ENCODE measurements at regions not wholly inside any gene's neighbourhood (a gene's known extent, or its start where the extent isn't known, plus 50 kb on each side); places are given as distances from the start of the nearest gene placed in this dataset.

DNA sequence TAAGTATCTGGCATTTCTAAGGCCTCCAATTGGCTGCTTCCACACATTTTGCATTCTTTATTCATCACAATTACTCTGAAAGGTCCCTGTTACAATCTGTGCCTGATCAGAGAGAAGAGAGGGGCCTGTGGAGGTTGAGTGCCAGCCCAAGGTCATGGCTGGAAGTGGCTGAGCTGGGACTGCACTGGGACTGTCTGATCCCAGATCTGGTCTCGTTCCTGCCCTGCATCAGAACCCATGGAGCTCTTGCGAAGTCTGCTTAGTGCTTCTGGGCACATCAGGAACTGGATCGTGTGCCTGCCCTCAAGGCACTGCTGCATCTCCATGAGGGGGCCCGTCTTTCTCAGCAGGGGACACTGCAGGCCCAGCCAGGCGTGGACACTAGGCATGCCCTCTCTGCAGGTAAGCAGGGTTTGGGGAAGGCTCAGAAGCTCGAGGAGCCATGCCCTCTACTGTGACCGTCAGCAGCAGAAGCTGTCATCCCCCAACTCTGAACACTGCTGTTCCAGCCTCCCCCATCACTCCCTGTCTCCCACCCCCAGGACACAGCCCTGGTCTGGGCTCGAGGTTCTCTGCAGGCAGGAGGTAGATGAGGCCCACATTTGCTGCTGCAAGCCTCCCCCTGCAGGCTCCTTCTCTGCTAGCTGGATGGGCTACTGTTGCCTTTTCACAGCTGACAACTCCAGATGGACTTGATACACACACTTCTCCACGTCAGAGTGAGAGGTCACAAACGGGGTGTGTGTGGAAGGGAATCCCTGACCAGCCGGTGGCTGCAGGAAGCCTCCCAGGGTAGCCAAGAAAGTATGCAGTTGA is 96.5 kb upstream of the PRR23E start:
- H3K27ac Mint-ChIP-seq: no peak overlapping the region
- ATAC-seq: no peak
- DNase-seq: no peak
- no peaks in the 10 kb centered on the region for H3K9me3 Mint-ChIP-seq (ENCODE audit: low read depth)
- ChIA-PET POLR2A (no interaction called here), CTCF (no interaction called here)
- no peak overlapping the region for H3K4me3 Mint-ChIP-seq
- no peaks in the 10 kb centered on the region for H3K4me1 Mint-ChIP-seq
- H3K36me3 Mint-ChIP-seq (ENCODE audit: low read depth): no peaks in the 10 kb centered on the region
- intact Hi-C loops (cut with DNase I, micrococcal nuclease): no loop called here
- no peaks in the 10 kb centered on the region for H3K27me3 Mint-ChIP-seq

DNA sequence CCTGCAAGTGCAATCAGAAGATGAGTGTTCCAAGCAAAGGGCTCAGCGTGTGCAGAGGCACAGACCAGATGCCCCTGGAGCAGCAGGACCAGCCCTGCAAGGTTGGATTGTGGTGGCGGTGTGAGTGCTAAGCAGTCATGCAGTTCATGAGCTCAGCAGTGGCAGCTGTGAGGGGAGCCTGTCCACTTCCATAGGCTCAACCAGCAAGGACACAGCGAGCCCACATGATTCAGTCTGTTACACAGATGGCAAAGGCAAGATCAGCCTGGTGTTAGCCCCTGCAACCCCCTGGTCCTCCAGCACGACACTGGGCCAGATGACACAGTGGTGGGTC is 95.9 kb upstream of the PRR23E start:
- H3K27ac Mint-ChIP-seq: no peak overlapping the region
- ATAC-seq (no peak), DNase-seq (no peak)
- H3K4me1 Mint-ChIP-seq: no peaks in the 10 kb centered on the region
- no peaks in the 10 kb centered on the region for H3K36me3 Mint-ChIP-seq (ENCODE audit: low read depth)
- no peaks in the 10 kb centered on the region for H3K27me3 Mint-ChIP-seq
- H3K9me3 Mint-ChIP-seq (ENCODE audit: low read depth): no peaks in the 10 kb centered on the region
- ChIA-PET CTCF (interaction anchor here (1.2 kb wide), 1 partner anchor 14 kb away, joined by 4 read pairs; no protein-coding TSS in a partner anchor), POLR2A (no interaction called here)
- no peak overlapping the region for H3K4me3 Mint-ChIP-seq
- intact Hi-C loops (cut with DNase I, micrococcal nuclease): no loop called here

DNA sequence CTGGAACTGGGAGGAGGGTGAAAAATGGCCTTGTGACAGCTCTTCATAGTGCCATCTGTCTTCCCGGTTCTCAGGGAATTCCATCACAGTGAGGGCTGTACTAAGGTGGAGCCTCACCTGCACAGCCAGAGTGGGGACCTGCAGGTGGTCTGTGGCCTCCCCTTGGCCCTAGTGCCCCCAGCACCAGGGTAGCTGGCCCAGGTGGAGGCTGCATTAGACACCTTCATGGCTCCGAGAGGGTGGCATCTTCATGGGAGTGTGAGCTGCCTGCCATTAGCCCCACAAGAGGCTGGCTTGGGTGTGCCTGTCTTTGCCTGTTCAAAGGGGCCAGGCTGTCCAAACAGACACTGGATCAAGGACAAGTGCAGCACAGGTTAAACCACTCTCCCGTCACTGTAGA is 95.5 kb upstream of the PRR23E start:
- ChIA-PET POLR2A (no interaction called here), CTCF (interaction anchor here (1.2 kb wide), 1 partner anchor 13 kb away, joined by 4 read pairs; no protein-coding TSS in a partner anchor)
- intact Hi-C loops (cut with DNase I, micrococcal nuclease): no loop called here
- ATAC-seq (no peak), DNase-seq (no peak)
- H3K27me3 Mint-ChIP-seq: no peaks in the 10 kb centered on the region
- no peaks in the 10 kb centered on the region for H3K9me3 Mint-ChIP-seq (ENCODE audit: low read depth)
- no peak overlapping the region for H3K27ac Mint-ChIP-seq
- no peak overlapping the region for H3K4me3 Mint-ChIP-seq
- no peaks in the 10 kb centered on the region for H3K36me3 Mint-ChIP-seq (ENCODE audit: low read depth)
- no peaks in the 10 kb centered on the region for H3K4me1 Mint-ChIP-seq

DNA sequence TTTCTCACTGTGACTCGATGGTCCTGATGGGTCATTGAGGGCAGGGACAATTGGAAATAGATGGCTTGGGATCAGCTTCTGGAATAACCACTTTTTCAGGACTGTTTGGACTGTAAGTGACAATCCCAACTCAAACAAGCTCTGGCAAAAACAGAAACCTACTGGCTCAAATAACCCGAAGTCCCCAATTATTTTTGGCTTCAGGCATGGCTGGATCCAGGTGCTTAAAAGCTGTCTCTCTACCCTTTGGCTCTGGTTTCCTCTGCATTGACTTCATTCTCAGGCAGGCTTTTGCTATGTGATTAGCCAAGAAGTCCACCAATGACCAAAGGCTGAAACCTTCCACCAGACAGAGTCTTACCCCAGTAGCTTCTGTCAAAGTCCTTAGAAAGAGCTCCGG is 92.9 kb upstream of the PRR23E start:
- POLR2A ChIA-PET: no interaction called here
- no peaks in the 10 kb centered on the region for H3K27me3 Mint-ChIP-seq
- no peak overlapping the region for H3K27ac Mint-ChIP-seq
- no peaks in the 10 kb centered on the region for H3K36me3 Mint-ChIP-seq (ENCODE audit: low read depth)
- no peaks in the 10 kb centered on the region for H3K4me1 Mint-ChIP-seq
- no peak overlapping the region for H3K4me3 Mint-ChIP-seq
- no peak for ATAC-seq
- CTCF ChIA-PET: interaction anchor here (0.6 to 0.7 kb wide), 2 partner anchors 15 to 17 kb away, joined by 3 read pairs; no protein-coding TSS in a partner anchor
- intact Hi-C loops (cut with DNase I, micrococcal nuclease): no loop called here
- DNase-seq: no peak
- no peaks in the 10 kb centered on the region for H3K9me3 Mint-ChIP-seq (ENCODE audit: low read depth)

DNA sequence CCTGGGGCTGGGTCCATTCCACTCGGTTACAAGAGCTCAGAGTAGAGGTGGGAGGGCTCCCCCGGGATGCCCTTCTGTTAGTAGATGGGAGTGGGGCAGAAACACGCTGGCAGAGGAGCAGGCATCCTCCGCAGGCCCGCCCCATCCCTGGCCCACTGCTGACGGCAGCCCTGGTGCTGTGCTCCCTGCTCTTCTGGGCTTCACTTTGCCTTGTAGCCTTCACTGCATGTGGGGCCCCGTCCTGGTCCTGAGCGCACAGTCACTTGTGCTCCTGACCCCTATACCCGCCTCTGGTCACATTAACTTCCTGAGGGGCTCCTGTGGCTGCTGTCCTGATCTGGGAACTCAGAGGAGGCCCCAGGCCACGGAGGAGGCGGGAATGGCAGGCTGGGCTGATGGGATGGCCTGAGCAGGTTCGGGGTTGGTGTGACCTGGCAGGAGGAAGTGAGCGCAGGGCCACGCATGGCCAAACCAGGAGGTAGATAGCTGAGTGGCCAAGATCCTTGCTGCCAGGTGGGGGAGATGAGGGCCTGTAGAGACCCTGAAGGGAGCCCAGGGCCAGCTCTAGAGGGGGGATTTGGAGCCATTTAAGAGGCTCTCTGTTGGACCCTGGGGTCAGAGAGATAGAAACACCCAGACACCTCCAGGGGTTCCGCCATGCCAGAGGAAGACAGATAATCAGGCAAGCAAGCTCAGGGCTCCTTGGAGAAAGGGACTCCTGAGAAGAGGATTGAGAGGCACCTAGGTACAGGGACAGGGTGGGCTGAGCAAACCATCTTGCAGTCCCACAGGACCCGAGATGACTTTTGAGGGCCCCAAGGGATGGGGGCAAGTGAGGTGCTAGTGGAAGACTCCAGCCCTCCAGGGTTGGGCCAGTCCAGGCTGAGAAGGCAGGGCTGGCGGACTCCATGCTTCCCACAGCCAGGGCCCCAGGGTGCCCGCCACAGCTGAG is 92.2 kb upstream of the PRR23E start:
- DNase-seq: no peak
- no peak overlapping the region for H3K27ac Mint-ChIP-seq
- CTCF ChIA-PET: interaction anchor here (0.6 to 0.7 kb wide), 2 partner anchors 16 to 18 kb away, joined by 3 read pairs; no protein-coding TSS in a partner anchor

DNA sequence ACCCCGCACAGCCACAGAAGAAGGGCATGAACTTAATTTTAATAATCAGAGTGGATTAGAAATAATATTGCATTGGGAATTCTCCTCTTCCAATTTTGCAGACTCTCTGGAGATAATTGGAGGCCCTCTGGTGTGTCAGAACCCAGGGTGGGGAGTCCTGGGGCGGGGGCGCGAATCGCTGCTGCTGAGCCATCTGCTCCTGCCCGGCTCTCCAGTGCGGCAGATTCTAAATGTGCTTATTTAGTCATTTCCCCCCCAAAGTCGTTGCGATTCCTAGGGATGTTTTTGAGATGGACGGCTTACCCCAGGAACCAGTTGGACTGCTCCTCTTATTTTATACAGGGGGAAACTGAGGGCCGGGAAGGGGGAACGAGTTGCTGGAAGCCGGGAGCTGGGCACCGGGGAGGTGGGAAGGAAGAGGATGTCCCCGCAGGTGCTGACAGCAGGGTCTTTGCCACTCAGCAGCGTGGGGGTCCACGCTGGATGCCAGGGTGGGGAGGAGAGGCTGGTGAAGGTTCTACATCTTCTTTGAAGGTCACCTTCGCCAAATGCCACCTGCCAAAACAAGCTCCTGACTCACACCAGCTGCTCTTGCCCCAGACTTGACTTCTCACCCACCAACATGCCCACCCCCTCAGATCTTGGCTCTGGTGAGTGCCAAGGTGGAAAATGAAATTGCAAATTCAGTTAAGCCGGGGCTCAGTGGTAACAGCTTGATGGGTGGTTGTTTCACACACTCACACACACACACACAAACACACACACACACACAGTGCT is 91.3 kb upstream of the PRR23E start:
- no peak overlapping the region for H3K27ac Mint-ChIP-seq
- ATAC-seq: no peak
- POLR2A ChIA-PET: no interaction called here
- H3K9me3 Mint-ChIP-seq (ENCODE audit: low read depth): no peaks in the 10 kb centered on the region
- CTCF ChIA-PET: no interaction called here
- no peaks in the 10 kb centered on the region for H3K27me3 Mint-ChIP-seq
- no peak overlapping the region for H3K4me3 Mint-ChIP-seq
- intact Hi-C loops (cut with DNase I, micrococcal nuclease): no loop called here
- no peaks in the 10 kb centered on the region for H3K4me1 Mint-ChIP-seq
- no peaks in the 10 kb centered on the region for H3K36me3 Mint-ChIP-seq (ENCODE audit: low read depth)
- DNase-seq: no peak

More for the DNA sequence above, 92.2 kb upstream of the PRR23E start:
- ATAC-seq: no peak
- Mint-ChIP-seq H3K4me1 (no peaks in the 10 kb centered on the region), H3K4me3 (no peak overlapping the region), H3K27me3 (no peaks in the 10 kb centered on the region), H3K9me3 (ENCODE audit: low read depth) (no peaks in the 10 kb centered on the region), H3K36me3 (ENCODE audit: low read depth) (no peaks in the 10 kb centered on the region)
- POLR2A ChIA-PET: no interaction called here
- intact Hi-C loops (cut with DNase I, micrococcal nuclease): no loop called here

DNA sequence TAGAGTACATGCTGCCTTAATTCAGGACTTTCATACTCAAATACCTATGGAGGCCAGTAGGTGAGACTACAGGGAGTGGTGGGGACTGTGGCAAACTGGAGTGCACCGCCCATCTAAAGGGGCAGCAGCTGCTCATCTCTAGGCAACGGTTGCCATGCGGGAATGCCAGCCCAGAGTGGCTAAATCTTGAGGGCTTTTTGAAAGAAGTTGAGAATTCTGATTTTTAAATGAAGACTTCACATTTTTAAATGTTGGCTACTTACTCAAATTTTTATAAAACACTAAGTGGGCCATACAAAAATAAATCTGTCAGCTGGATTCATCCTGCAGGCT is 90.8 kb upstream of the PRR23E start:
- H3K4me1 Mint-ChIP-seq: no peaks in the 10 kb centered on the region
- H3K27ac Mint-ChIP-seq: no peak overlapping the region
- ATAC-seq (no peak), DNase-seq (no peak)
- H3K4me3 Mint-ChIP-seq: no peak overlapping the region
- H3K36me3 Mint-ChIP-seq (ENCODE audit: low read depth): no peaks in the 10 kb centered on the region
- CTCF ChIA-PET: no interaction called here
- no peaks in the 10 kb centered on the region for H3K9me3 Mint-ChIP-seq (ENCODE audit: low read depth)
- POLR2A ChIA-PET: no interaction called here
- intact Hi-C loops (cut with DNase I, micrococcal nuclease): no loop called here
- H3K27me3 Mint-ChIP-seq: no peaks in the 10 kb centered on the region

DNA sequence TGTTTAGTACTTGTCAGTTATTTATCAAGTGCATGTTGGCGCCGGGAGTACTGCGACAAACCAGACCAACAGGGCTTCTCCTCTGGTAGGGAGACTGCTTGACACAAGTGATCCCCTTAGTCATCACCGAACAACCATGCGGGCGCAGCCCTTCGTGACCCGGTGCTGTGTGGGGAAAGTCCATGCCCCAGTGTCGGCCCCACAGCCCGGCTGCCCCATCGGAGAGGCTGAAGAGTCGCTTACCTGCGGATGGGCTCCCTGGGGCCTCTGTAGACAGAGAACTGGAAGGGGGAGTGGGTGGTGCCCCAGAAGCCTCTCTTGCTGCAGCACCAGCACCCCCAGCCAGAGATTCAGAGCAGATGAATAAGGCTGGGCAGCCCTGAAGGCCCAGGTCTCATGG is 90.3 kb upstream of the PRR23E start:
- intact Hi-C loops (cut with DNase I, micrococcal nuclease): no loop called here
- H3K27ac Mint-ChIP-seq: no peak overlapping the region
- H3K9me3 Mint-ChIP-seq (ENCODE audit: low read depth): no peaks in the 10 kb centered on the region
- ATAC-seq (no peak), DNase-seq (no peak)
- CTCF ChIA-PET: no interaction called here
- H3K36me3 Mint-ChIP-seq (ENCODE audit: low read depth): no peaks in the 10 kb centered on the region
- POLR2A ChIA-PET: no interaction called here
- H3K4me3 Mint-ChIP-seq: no peak overlapping the region
- no peaks in the 10 kb centered on the region for H3K4me1 Mint-ChIP-seq
- no peaks in the 10 kb centered on the region for H3K27me3 Mint-ChIP-seq

DNA sequence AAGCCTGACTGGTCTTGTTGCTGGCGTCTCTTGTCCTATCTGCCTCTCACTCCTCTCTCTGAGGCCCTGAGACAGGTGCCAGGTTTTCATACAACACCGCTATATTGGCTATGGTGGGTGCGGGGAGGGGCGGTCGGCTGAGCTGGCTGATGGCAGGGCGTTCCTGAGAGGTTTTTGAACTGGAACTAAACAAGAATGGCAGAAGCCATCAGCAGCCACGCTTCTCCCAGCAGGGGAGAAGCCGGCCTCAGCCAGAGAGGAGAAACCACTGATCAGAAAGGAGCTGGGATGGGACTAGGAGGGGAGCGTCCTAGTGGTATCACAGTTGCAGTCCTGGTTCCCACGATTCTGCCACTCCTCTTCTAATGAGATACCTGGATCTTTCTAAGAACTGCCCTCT is 89.9 kb upstream of the PRR23E start:
- Mint-ChIP-seq H3K27me3 (no peaks in the 10 kb centered on the region), H3K9me3 (ENCODE audit: low read depth) (no peaks in the 10 kb centered on the region), H3K27ac (no peak overlapping the region), H3K4me3 (no peak overlapping the region), H3K4me1 (no peaks in the 10 kb centered on the region), H3K36me3 (ENCODE audit: low read depth) (no peaks in the 10 kb centered on the region)
- ChIA-PET CTCF (interaction anchor here (0.7 kb wide), 1 partner anchor 275 kb away, joined by 4 read pairs; no protein-coding TSS in a partner anchor), POLR2A (no interaction called here)
- ATAC-seq: no peak
- no peak for DNase-seq
- intact Hi-C loops (cut with DNase I, micrococcal nuclease): no loop called here

DNA sequence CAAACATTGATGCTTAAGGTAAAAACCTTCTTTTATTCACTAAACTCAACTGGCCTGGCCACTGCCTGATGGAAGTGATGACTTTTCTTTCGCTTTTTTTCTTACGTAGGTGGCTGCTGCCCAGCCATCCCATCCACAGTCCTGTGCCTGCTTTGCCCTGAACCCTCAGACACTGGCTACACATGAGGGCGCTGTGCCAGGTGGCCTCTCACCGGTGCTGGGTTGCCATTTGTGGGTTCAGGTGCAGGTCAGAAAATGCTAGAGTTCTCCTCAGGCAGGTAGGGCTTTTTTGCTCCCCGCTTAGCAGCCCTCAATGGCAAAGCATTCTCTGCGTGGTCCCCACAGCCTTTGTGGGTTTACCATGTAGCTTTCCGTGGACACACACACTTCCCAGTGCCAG is 88.3 kb upstream of the PRR23E start:
- Mint-ChIP-seq H3K9me3 (ENCODE audit: low read depth) (no peaks in the 10 kb centered on the region), H3K36me3 (ENCODE audit: low read depth) (no peaks in the 10 kb centered on the region), H3K27ac (no peak overlapping the region), H3K4me1 (no peaks in the 10 kb centered on the region), H3K4me3 (no peak overlapping the region), H3K27me3 (no peaks in the 10 kb centered on the region)
- DNase-seq (no peak), ATAC-seq (no peak)
- intact Hi-C loops (cut with DNase I, micrococcal nuclease): no loop called here
- ChIA-PET CTCF (no interaction called here), POLR2A (no interaction called here)

DNA sequence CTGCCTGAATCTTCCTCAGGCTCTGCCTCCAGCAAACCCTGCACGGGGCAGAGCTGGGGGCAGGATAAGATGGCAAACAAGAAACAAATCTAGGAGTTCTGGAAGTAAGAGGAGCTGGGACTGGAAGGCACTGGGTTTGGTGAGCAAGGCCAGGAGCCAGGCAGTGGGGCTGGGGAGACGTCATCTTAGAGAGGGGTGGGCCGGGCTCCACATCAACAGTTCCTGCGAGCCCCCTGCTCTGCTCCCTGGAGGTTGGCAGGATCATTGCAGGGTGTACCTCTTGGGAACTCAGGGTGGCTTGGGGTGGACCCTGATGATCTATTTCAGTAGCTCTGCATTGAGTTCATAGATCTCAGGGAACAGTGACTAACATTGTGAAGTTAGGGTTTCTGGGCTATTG is 87.3 kb upstream of the PRR23E start:
- ChIA-PET POLR2A (no interaction called here), CTCF (no interaction called here)
- Mint-ChIP-seq H3K27ac (no peak overlapping the region), H3K9me3 (ENCODE audit: low read depth) (no peaks in the 10 kb centered on the region), H3K36me3 (ENCODE audit: low read depth) (no peaks in the 10 kb centered on the region), H3K4me3 (no peak overlapping the region), H3K27me3 (peaks cover 3% of the 10 kb centered on the region), H3K4me1 (no peaks in the 10 kb centered on the region)
- DNase-seq (no peak), ATAC-seq (no peak)
- intact Hi-C loops (cut with DNase I, micrococcal nuclease): no loop called here
